ENCODE measurements at regions not wholly inside any gene's neighbourhood (a gene's known extent, or its start where the extent isn't known, plus 50 kb on each side); places are given as distances from the start of the nearest gene placed in this dataset.
"Not testable (repeated sequence)": the region's sequence is repeated elsewhere in the genome, so short reads cannot be mapped to it uniquely, and the experiment has no call there.

- no peak for DNase-seq
Measured at GRCh38 chr10:55224007-55224781, 423.2 kb upstream of the PCDH15 start.

- no peak for DNase-seq
Measured at GRCh38 chr10:55223352-55223751, 422.3 kb upstream of the PCDH15 start.

GRCh38 chr10:55220975-55221374 is 419.9 kb upstream of the PCDH15 start:
- DNase-seq, result no peak

GRCh38 chr10:55215699-55216098 is 414.7 kb upstream of the PCDH15 start:
- DNase-seq, result no peak

GRCh38 chr10:55214608-55215007 is 413.6 kb upstream of the PCDH15 start:
- DNase-seq, result no peak

- DNase-seq, result no peak
Measured at GRCh38 chr10:55212051-55212450, 411.0 kb upstream of the PCDH15 start.

- DNase-seq, result no peak
Measured at GRCh38 chr10:55203874-55204273, 402.8 kb upstream of the PCDH15 start.

GRCh38 chr10:55203319-55203718 is 402.3 kb upstream of the PCDH15 start:
- DNase-seq, result no peak

- DNase-seq, result no peak
Measured at GRCh38 chr10:55200020-55200419, 399.0 kb upstream of the PCDH15 start.

- DNase-seq, result no peak
Measured at GRCh38 chr10:55191236-55191860, 390.3 kb upstream of the PCDH15 start.

- no peak for DNase-seq
Measured at GRCh38 chr10:55183993-55184392, 383.0 kb upstream of the PCDH15 start.

GRCh38 chr10:55180357-55180756 is 379.3 kb upstream of the PCDH15 start:
- DNase-seq, result no peak

GRCh38 chr10:55174419-55174818 is 373.4 kb upstream of the PCDH15 start:
- DNase-seq, result peak; percentile 0

GRCh38 chr10:55169493-55169892 is 368.5 kb upstream of the PCDH15 start:
- DNase-seq, result no peak

- DNase-seq, result no peak
Measured at GRCh38 chr10:55168343-55168742, 367.3 kb upstream of the PCDH15 start.

- no peak for DNase-seq
Measured at GRCh38 chr10:55163388-55163979, 362.5 kb upstream of the PCDH15 start.

GRCh38 chr10:55162321-55162720 is 361.3 kb upstream of the PCDH15 start:
- DNase-seq, result not testable (repeated sequence)

- no peak for DNase-seq
Measured at GRCh38 chr10:55160655-55161283, 359.7 kb upstream of the PCDH15 start.

GRCh38 chr10:55158633-55159032 is 357.6 kb upstream of the PCDH15 start:
- no peak for DNase-seq

GRCh38 chr10:55146032-55146431 is 345.0 kb upstream of the PCDH15 start:
- no peak for DNase-seq

- no peak for DNase-seq
Measured at GRCh38 chr10:55144001-55144400, 343.0 kb upstream of the PCDH15 start.

- no peak for DNase-seq
Measured at GRCh38 chr10:55141892-55142291, 340.9 kb upstream of the PCDH15 start.

GRCh38 chr10:55137063-55137462 is 336.0 kb upstream of the PCDH15 start:
- DNase-seq, result no peak

- DNase-seq, result no peak
Measured at GRCh38 chr10:55104738-55105137, 303.7 kb upstream of the PCDH15 start.

Measured in NCI-H82 (cell line).